ENCODE measurements at regions not wholly inside any gene's neighbourhood (a gene's known extent, or its start where the extent isn't known, plus 50 kb on each side); places are given as distances from the start of the nearest gene placed in this dataset.

GRCh38 chr11:42890773-42891172 is 421.0 kb upstream of the API5 start:
- TF ChIP-seq YY1 (IDR thresholded peaks at IDR 0.05; ENCODE audit: insufficient read depth, insufficient read length) = no peak
- TF ChIP-seq ZNF274 (IDR thresholded peaks at IDR 0.05; ENCODE audit: low read depth, low read length) = no peak
- no peak for TF ChIP-seq SUZ12 (IDR thresholded peaks at IDR 0.05; ENCODE audit: extremely low read depth, insufficient read depth, insufficient read length)

All from NT2/D1 (cell line).